Heart right ventricle (tissue), 16 donors: ENCODE measurements at regions not wholly inside any gene's neighbourhood (a gene's known extent, or its start where the extent isn't known, plus 50 kb on each side); places are given as distances from the start of the nearest gene placed in this dataset.

ENCODE experiments used
- ATAC-seq, 8 donors: fragments of 200-7000 bp; cut with Tn5 transposase; one replicate each; pipeline ENCODE4 v1.9.1; 2020; ENCODE audit warnings: mild to moderate bottlenecking in 8 of 8, moderate library complexity in 8 of 8, moderate number of reproducible peaks in 1 of 8
- DNase-seq, 2 donors: peaks; one replicate each; pipeline ENCODE4 v3.0.0-alpha.2; 2020
- H3K27ac ChIP-seq, 10 donors: fragments of 200-600 bp; sonication (generic) in 2 of 10; one replicate each; pipeline versions ENCODE4 v1.5.0 to v1.8.0; 2020 to 2022; ENCODE audit warnings: mild to moderate bottlenecking in 3 of 10
- H3K27me3 ChIP-seq, 7 donors: fragments of 200-600 bp; one replicate each; pipeline ENCODE4 v1.8.0; 2021 to 2022; ENCODE audit warnings: mild to moderate bottlenecking in 2 of 7
- H3K36me3 ChIP-seq, 9 donors: fragments of 200-600 bp; sonication (generic) in 1 of 9; one replicate each; pipeline versions ENCODE4 v1.5.0 to v1.8.0; 2020 to 2022; ENCODE audit warnings: mild to moderate bottlenecking in 2 of 9
- H3K4me1 ChIP-seq, 9 donors: fragments of 200-600 bp; sonication (generic) in 1 of 9; one replicate each; pipeline versions ENCODE4 v1.5.0 to v1.8.0; 2020 to 2022; ENCODE audit warnings: mild to moderate bottlenecking in 4 of 9
- H3K4me3 ChIP-seq, 10 donors: fragments of 200-600 bp; sonication (generic) in 2 of 10; one replicate each; pipeline versions ENCODE4 v1.5.0 to v1.8.0; 2020 to 2022; ENCODE audit warnings: mild to moderate bottlenecking in 7 of 10, moderate library complexity in 2 of 10
- H3K9me3 ChIP-seq, 11 donors: fragments of 200-600 bp in 10 of 11; sonication (generic) in 2 of 11; one replicate each; pipeline versions ENCODE4 v1.5.0 to v1.8.0; 2013 to 2022; ENCODE audit warnings: mild to moderate bottlenecking in 2 of 11, control low read depth in 1 of 11, moderate library complexity in 1 of 11
- WGBS, 2 donors: extraction: QIAGEN DNeasy Blood & Tissue Kit; methylation state at CpG; one replicate each; pipeline ENCODE4 v1.1.7; 2013; ENCODE audit warnings: inconsistent platforms in 1 of 2; 5-methylcytosine and 5-hydroxymethylcytosine counted together
- intact Hi-C, 10 donors: fragments of 100-400 bp; cut with DNase I; formaldehyde crosslinking; loops; one replicate each; pipeline versions ENCODE4 v1.11.1 to v1.14.2; 2022
- TF ChIP-seq, protein P1 (sequence below), 9 donors: fragments of 200-600 bp; sonication (generic) in 2 of 9; IDR thresholded peaks; one replicate each; pipeline versions ENCODE4 v1.5.0 to v1.8.0; 2021 to 2022; ENCODE audit warnings: antibody characterized with exemption in 9 of 9, mild to moderate bottlenecking in 5 of 9, moderate library complexity in 1 of 9
- donor health status: Arrhythmogenic right ventricular cardiomyopathy.
- donor health status: ischemic (EF 13 %, LVEDD 7.1; RV severe dilation, severe dysfunction).
- donor health status: healthy with polysubstance abuse.
- donor health status: DM: no; HTN: yes; CAD: no.
- donor health status: DM: no; HTN: no; CAD: no.
- donor health status: ischemic (EF 25% LVEDD 6.9; RV normal size, moderate dysfunction).
- donor health status: ischemic (EF 25% LVEDD 5.7; RV mildly dilated, moderate dysfunction).
- donor health status: healthy.
- donor health status: DM: yes; HTN: yes; CAD: no.
- donor health status: Ischemic cardiomyopathy.
- donor health status: ischemic (EF 35%, LVEDD 5.7; RV mildly dilated, moderate dysfunction).
- donor health status: nonischemic (EF 11% LVEDD 7.7; RV severe dilation, severe dysfunction).
- donor health status: DM: yes; HTN: yes; CAD: no.
- donor health status: PGD.
- donor health status: ischemic (EF 29% LVEDD 5.4; RV normal size, mild dysfunction).
- donor health status: nonischemic (EF 23%, LVEDD 6.1; RV moderate dilation, normal function).

DNA sequence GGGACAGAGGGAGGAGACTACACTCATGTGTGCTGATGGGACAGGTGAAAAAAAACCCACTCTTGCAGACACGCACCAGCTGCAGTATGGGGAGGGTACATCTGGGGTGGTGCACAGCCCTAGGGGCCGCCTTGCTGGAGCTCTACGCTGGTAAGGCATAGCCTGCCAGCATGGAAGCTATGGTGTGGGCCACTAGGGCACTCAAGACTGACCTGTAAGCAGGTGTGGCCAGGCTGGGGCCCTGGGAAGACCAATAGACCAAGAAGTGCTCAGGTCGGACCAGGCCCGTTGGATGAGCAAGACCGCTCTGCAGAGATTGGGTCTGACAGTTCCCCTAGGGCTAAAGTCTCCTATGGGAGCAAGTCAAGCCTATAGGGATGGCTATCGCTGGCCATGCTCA lies 314.8 kb downstream of the FAM47A start:
- ATAC-seq (no peak), DNase-seq (no peak)
- H3K36me3 ChIP-seq, result no peaks in the 10 kb centered on the region
- H3K27ac ChIP-seq, result no peak overlapping the region
- H3K4me3 ChIP-seq, result no peak overlapping the region
- no peaks in the 10 kb centered on the region for H3K27me3 ChIP-seq
- no peaks in the 10 kb centered on the region for H3K9me3 ChIP-seq
- intact Hi-C loops, result no loop called here
- TF ChIP-seq, protein P1, sequence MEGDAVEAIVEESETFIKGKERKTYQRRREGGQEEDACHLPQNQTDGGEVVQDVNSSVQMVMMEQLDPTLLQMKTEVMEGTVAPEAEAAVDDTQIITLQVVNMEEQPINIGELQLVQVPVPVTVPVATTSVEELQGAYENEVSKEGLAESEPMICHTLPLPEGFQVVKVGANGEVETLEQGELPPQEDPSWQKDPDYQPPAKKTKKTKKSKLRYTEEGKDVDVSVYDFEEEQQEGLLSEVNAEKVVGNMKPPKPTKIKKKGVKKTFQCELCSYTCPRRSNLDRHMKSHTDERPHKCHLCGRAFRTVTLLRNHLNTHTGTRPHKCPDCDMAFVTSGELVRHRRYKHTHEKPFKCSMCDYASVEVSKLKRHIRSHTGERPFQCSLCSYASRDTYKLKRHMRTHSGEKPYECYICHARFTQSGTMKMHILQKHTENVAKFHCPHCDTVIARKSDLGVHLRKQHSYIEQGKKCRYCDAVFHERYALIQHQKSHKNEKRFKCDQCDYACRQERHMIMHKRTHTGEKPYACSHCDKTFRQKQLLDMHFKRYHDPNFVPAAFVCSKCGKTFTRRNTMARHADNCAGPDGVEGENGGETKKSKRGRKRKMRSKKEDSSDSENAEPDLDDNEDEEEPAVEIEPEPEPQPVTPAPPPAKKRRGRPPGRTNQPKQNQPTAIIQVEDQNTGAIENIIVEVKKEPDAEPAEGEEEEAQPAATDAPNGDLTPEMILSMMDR (IDR thresholded peaks at IDR 0.05), result no peak
- no peaks in the 10 kb centered on the region for H3K4me1 ChIP-seq
- 88 to 90% methylated on average over 7 of the region's 7 CpGs for WGBS, 2 donors

DNA sequence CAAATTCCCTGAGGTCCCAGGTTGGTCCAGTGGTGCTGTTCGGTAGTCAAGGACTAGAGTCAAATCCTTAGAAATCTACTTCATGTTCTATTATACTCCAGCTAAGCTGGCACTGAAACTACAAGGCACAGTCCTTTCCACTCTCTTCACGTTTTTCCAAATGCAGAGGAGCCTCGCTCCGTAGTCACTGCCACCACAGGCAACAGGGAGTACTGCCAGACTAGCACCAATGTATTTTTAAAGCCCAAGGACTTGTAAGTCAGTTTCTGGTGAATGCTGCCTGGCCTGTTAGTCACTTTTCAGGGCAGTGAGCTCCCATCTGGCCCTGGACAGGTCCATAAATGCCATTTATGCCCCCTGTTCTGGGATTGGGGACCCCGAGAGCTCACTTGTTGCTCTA lies 323.5 kb downstream of the FAM47A start:
- no peaks in the 10 kb centered on the region for H3K36me3 ChIP-seq
- intact Hi-C loops, result no loop called here
- no peaks in the 10 kb centered on the region for H3K27me3 ChIP-seq
- 77% methylated on average over 5 of the region's 5 CpGs for WGBS, 2 donors
- H3K4me1 ChIP-seq, result no peaks in the 10 kb centered on the region
- DNase-seq, result no peak
- no peak overlapping the region for H3K4me3 ChIP-seq
- TF ChIP-seq, protein P1 (IDR thresholded peaks at IDR 0.05), result no peak
- no peak overlapping the region for H3K27ac ChIP-seq
- peaks cover 0 to 28% (median 0%) of the 10 kb centered on the region in 11 donors for H3K9me3 ChIP-seq
- no peak for ATAC-seq

DNA sequence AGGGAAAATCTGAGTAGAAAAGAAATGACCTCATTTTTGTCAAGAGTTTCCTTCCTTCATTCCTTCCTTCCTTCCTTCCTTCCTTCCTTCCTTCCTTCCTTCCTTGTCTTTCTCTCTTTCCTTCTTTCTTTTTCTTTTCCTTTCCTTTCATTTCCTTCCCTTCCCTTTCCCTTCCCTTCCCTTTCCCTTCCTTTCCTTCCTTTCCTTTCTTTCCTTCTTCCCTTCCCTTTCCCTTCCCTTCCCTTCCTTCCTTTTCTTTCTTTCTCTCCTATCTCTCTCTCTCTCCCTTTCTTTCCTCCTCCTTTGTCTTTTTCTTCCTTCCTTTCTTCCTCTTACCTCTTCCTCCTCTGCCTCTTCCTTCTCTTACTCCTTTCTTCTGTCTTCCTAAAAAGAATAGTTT lies 347.6 kb downstream of the FAM47A start:
- H3K4me1 ChIP-seq, result no peaks in the 10 kb centered on the region
- intact Hi-C loops, result no loop called here

DNA sequence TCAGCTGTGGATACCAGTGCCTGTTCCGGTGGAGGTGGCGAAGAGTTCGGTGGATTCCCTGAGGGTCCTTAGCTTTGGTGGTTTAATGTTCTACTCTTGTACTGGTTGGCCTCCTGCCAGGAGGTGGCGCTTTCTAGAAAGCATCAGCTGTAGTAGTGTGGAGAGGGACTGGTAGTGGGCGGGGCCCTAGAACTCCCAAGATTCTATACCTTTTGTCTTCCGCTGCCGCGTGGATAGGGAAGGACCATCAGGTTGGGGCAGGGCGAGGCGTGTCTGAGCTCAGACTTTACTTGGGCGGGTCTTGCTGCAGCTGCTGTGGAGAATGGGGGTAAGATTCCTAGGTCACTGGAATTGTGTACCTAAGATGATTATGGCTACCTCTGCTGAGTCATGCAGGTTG lies 390.3 kb downstream of the FAM47A start:
- ATAC-seq (no peak), DNase-seq (no peak)
- H3K36me3 ChIP-seq, result no peaks in the 10 kb centered on the region
- TF ChIP-seq, protein P1 (IDR thresholded peaks at IDR 0.05), result no peak
- WGBS, 2 donors, result 78 to 79% methylated on average over 11 of the region's 11 CpGs
- H3K4me1 ChIP-seq, result no peaks in the 10 kb centered on the region
- H3K9me3 ChIP-seq, result peaks cover 0 to 10% (median 0%) of the 10 kb centered on the region in 11 donors
- H3K27ac ChIP-seq, result no peak overlapping the region
- H3K27me3 ChIP-seq, result no peaks in the 10 kb centered on the region
- H3K4me3 ChIP-seq, result no peak overlapping the region
- intact Hi-C loops, result no loop called here

More for the DNA sequence above, 347.6 kb downstream of the FAM47A start:
- Histone ChIP-seq H3K4me3 (no peak overlapping the region), H3K27me3 (no peaks in the 10 kb centered on the region), H3K9me3 (no peaks in the 10 kb centered on the region), H3K36me3 (no peaks in the 10 kb centered on the region), H3K27ac (no peak overlapping the region)
- DNase-seq (no peak), ATAC-seq (no peak)
- TF ChIP-seq, protein P1 (IDR thresholded peaks at IDR 0.05), result no peak

DNA sequence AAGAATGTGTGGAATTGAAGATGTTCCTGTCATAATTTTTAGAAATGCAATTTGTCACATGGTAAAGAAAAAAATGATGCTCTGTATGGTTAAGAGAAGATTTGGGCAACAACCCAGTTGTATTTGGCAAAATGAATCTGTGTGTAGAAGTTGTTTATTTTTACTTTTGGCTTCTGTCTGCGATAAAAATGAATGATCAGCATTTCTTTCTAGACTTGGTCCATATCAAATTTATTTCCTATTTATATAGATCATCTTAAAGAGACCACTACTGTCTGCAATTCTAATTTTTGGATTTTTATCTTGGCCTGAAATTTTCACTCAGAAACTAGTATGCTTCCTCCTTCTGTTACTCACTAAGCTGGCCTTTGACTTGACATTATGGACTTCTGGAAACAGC lies 396.9 kb downstream of the FAM47A start:
- Histone ChIP-seq H3K4me3 (no peak overlapping the region), H3K27ac (no peak overlapping the region), H3K4me1 (no peaks in the 10 kb centered on the region), H3K36me3 (no peaks in the 10 kb centered on the region), H3K27me3 (no peaks in the 10 kb centered on the region), H3K9me3 (no peaks in the 10 kb centered on the region)
- 77% methylated on average over 1 of the region's 1 CpG for WGBS, 2 donors
- DNase-seq (no peak), ATAC-seq (no peak)
- TF ChIP-seq, protein P1 (IDR thresholded peaks at IDR 0.05), result no peak
- intact Hi-C loops, result no loop called here
